ENCODE measurements at regions not wholly inside any gene's neighbourhood (a gene's known extent, or its start where the extent isn't known, plus 50 kb on each side); places are given as distances from the start of the nearest gene placed in this dataset.

DNA sequence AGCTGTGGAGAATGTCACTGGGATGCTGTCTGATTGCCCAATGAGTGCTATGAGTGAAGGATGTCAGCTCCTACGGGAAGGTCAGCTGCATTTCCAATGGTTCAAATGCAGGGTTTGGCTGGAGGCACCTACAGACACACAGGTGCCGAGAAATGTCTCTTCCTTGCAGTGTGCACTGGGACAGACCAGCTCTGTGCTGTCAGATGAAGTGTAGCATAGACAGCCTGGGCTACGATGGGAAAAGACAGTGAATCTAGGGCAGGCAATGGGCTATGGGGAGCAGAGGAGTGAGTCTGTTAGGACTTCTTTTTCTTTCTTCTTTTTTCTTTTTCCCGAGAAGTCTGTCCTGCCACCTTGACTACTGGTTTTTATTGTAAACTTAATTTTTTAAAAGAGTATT lies 223.1 kb upstream of the EOMES start:
- Histone ChIP-seq H3K4me1 (ENCODE audit: insufficient read depth, low read length) (0 out of 2 replicates have a peak, but pooled peaks cover under 1% of the 10 kb centered on the region), H3K36me3 (replicated peaks in 1 of 2; ENCODE audit: control insufficient read depth in 1 of 2, insufficient read depth in 2 of 2, low read length in 2 of 2) (no peaks in the 10 kb centered on the region), H3K9ac (ENCODE audit: insufficient read depth, low read depth, low read length) (no peak overlapping the region), H3K27me3 (ENCODE audit: control insufficient read depth in 1 of 2, insufficient read depth in 2 of 2, low read length in 2 of 2) (no peaks in the 10 kb centered on the region; a peak in 1 of 5 replicates), H3K79me2 (ENCODE audit: insufficient read depth, low read length) (no peaks in the 10 kb centered on the region), H4K20me1 (ENCODE audit: insufficient read depth, low read length) (no peaks in the 10 kb centered on the region), H3K9me3 (ENCODE audit: low read length) (no peaks in the 10 kb centered on the region), H3K4me2 (ENCODE audit: low read depth, low read length) (no peak overlapping the region), H3K27ac (ENCODE audit: extremely low read length, insufficient read depth, low read length) (no peak overlapping the region), H3K4me3 (replicated peaks in 1 of 3; ENCODE audit: insufficient read depth in 1 of 3, low read depth in 2 of 3, low read length in 3 of 3) (no peak overlapping the region), H2AFZ (ENCODE audit: low read length) (no peak overlapping the region)
- no TSS peak for BruUV-seq (replicated peaks)
- intact Hi-C loops (cut with micrococcal nuclease; ENCODE audit: unreplicated experiment), result no loop called here
- TF ChIP-seq TAF15 (IDR thresholded peaks at IDR 0.05; ENCODE audit: low read depth, low read length, poor library complexity, severe bottlenecking) (no peak), E2F5 (CRISPR knock-in tag; conservative IDR thresholded peaks at IDR 0.05) (no peak), ARNT (IDR thresholded peaks at IDR 0.05) (no peak), IKZF5 (CRISPR knock-in tag; IDR thresholded peaks at IDR 0.05) (no peak), ZNF530 (CRISPR knock-in tag; IDR thresholded peaks at IDR 0.05; ENCODE audit: low read depth) (no peak), DNMT3B (CRISPR knock-in tag; conservative IDR thresholded peaks at IDR 0.05) (no peak), ZFP37 (CRISPR knock-in tag; IDR thresholded peaks at IDR 0.05; ENCODE audit: borderline replicate concordance) (no peak), HMGA1 (CRISPR knock-in tag; conservative IDR thresholded peaks at IDR 0.05) (no peak), AGO1 (IDR thresholded peaks at IDR 0.05; ENCODE audit: low read depth, low read length, poor library complexity, severe bottlenecking) (no peak), EP300 (IDR thresholded peaks at IDR 0.05; ENCODE audit: low read depth in 2 of 2, low read length in 2 of 2) (no peak), EP300 (CRISPR knock-in tag; IDR thresholded peaks at IDR 0.05; ENCODE audit: borderline replicate concordance) (no peak)
- FAIRE-seq (no peak), DNase-seq (ENCODE audit: low spot score) (no peak), ATAC-seq (no peak)
- CTCF ChIA-PET (ENCODE audit: low intra/inter-chr PET ratio, low total read pairs), result no interaction called here
- WGBS (ENCODE audit: low lambda C conversion rate), result 13% methylated on average over 4 of the region's 4 CpGs
- in situ Hi-C loops (cut with HindIII; ENCODE audit: extremely low pct_ligation_motif_present, low pct_unique_long_range_greater_than_20kb), result no loop called here
- POLR2A ChIA-PET, result no interaction called here

All from HepG2 (cell line).